GM12878 (cell line): ENCODE measurements at regions not wholly inside any gene's neighbourhood (a gene's known extent, or its start where the extent isn't known, plus 50 kb on each side); places are given as distances from the start of the nearest gene placed in this dataset.

ENCODE experiments used
- ATAC-seq: fragments of 200-7000 bp; cut with Tn5 transposase; 3 replicates; pipeline ENCODE4 v1.9.1; 2020; ENCODE audit warnings: mild to moderate bottlenecking, moderate library complexity
- BruUV-seq: library from RNA; stranded (reverse); fragments of 400-500 nt; replicated peaks from 2 replicates; lab custom pipeline; 2021; lab: Mats Ljungman, UMichigan
- CTCF ChIA-PET: fragments of 300-600 bp; sonication (Branson Sonifier 250); formaldehyde crosslinking; extraction: SDS; loops from one replicate; lab custom pipeline; 2021; ENCODE audit warnings: inconsistent platforms; lab: Yijun Ruan, JAX
- POLR2A ChIA-PET: fragments of 350-600 bp; formaldehyde crosslinking; extraction: SDS; loops from one replicate; lab custom pipeline; 2021; ENCODE audit warnings: inconsistent platforms; lab: Charles Lee
- RAD21 ChIA-PET: fragments of 300-600 bp; sonication (Branson Sonifier 250); formaldehyde crosslinking; loops from one replicate; lab custom pipeline; 2023; ENCODE audit warnings: antibody characterized with exemption; ENCODE audit not compliant: unreplicated experiment; lab: Charles Lee
- SMC1A ChIA-PET: fragments of 300-600 bp; sonication (Branson Sonifier 250); formaldehyde crosslinking; loops from one replicate; lab custom pipeline; 2023; ENCODE audit not compliant: unreplicated experiment, uncharacterized antibody; lab: Charles Lee
- DNase-seq: peaks from one replicate; pipeline ENCODE4 v3.0.0-alpha.2; 2011; ENCODE audit warnings: low read depth, low spot score
- FAIRE-seq: peaks from 3 replicates; lab custom pipeline; 2011; peaks lifted over from hg19 to GRCh38; lab: Jason Lieb, UNC
- H2AFZ ChIP-seq: 2 replicates; pipeline ENCODE4 v1.6.0; 2011; ENCODE audit warnings: low read depth, low read length, control low read depth; ENCODE audit not compliant: control insufficient read depth
- H3K27ac ChIP-seq: 2 replicates; pipeline ENCODE4 v1.5.1; 2011; ENCODE audit warnings: control low read depth; ENCODE audit not compliant: control insufficient read depth, insufficient read depth
- H3K27me3 ChIP-seq, 2 experiments: replicated peaks in 1 of 2; 2 replicates each; pipeline versions ENCODE4 v1.6.0 to v1.6.1; 2011; ENCODE audit warnings: low read length in 1 of 2; ENCODE audit not compliant: control insufficient read depth in 2 of 2, insufficient read depth in 2 of 2
- H3K36me3 ChIP-seq, 2 experiments: 2 replicates each; pipeline ENCODE4 v1.5.1; 2011; ENCODE audit warnings: low read length in 1 of 2; ENCODE audit not compliant: control insufficient read depth in 2 of 2, insufficient read depth in 2 of 2
- H3K4me1 ChIP-seq: 2 replicates; pipeline ENCODE4 v1.6.1; 2011; ENCODE audit warnings: mild to moderate bottlenecking, low read length, moderate library complexity, mixed read lengths; ENCODE audit not compliant: control insufficient read depth, insufficient read depth
- H3K4me2 ChIP-seq: 2 replicates; pipeline ENCODE4 v1.6.0; 2011; ENCODE audit warnings: control low read depth; ENCODE audit not compliant: control insufficient read depth, insufficient read depth
- H3K4me3 ChIP-seq: fragments of 200-600 bp; sonication (generic); 2 replicates; pipeline ENCODE4 v1.5.1; 2016
- H3K79me2 ChIP-seq: 2 replicates; pipeline ENCODE4 v1.6.0; 2011; ENCODE audit warnings: low read length; ENCODE audit not compliant: control insufficient read depth, insufficient read depth
- H3K9ac ChIP-seq: 2 replicates; pipeline ENCODE4 v1.8.0; 2011; ENCODE audit warnings: low read length, control low read depth, mixed read lengths; ENCODE audit not compliant: control insufficient read depth, insufficient read depth
- H3K9me3 ChIP-seq: replicated peaks from 3 replicates; pipeline ENCODE4 v1.5.1; 2011; ENCODE audit warnings: mild to moderate bottlenecking, low read length; ENCODE audit not compliant: control insufficient read depth, insufficient read depth
- H4K20me1 ChIP-seq: 2 replicates; pipeline ENCODE4 v1.6.0; 2011; ENCODE audit not compliant: control insufficient read depth, insufficient read depth
- ASH2L ChIP-seq: fragments of 300-600, 200-600 bp; sonication (generic); IDR thresholded peaks from 2 replicates; pipeline ENCODE4 v1.6.1; 2017; ENCODE audit warnings: low read depth, mild to moderate bottlenecking, borderline replicate concordance
- ATF7 ChIP-seq: fragments of 450-650 bp; IDR thresholded peaks from 2 replicates; pipeline ENCODE4 v1.6.1; 2016; ENCODE audit warnings: low read depth, mild to moderate bottlenecking
- BACH1 ChIP-seq: fragments of 450-650 bp; IDR thresholded peaks from 2 replicates; pipeline ENCODE4 v1.6.1; 2017; ENCODE audit warnings: mild to moderate bottlenecking, borderline replicate concordance
- CBX5 ChIP-seq: sonication (generic); IDR thresholded peaks from 2 replicates; pipeline ENCODE4 v1.6.1; 2016; ENCODE audit warnings: low read depth, moderate library complexity, mild to moderate bottlenecking, inconsistent platforms
- CHD4 ChIP-seq: fragments of 200-600 bp; sonication (generic); IDR thresholded peaks from 2 replicates; pipeline ENCODE4 v1.6.1; 2016; ENCODE audit warnings: mild to moderate bottlenecking
- DPF2 ChIP-seq: fragments of 450-650 bp; IDR thresholded peaks from 2 replicates; pipeline ENCODE4 v1.6.1; 2017; ENCODE audit warnings: mild to moderate bottlenecking
- NR2C1 ChIP-seq: fragments of 450-650 bp; IDR thresholded peaks from 2 replicates; pipeline ENCODE4 v1.6.1; 2017; ENCODE audit warnings: antibody characterized with exemption, mild to moderate bottlenecking, moderate library complexity
- NR2F1 ChIP-seq: fragments of 450-650 bp; conservative IDR thresholded peaks from 2 replicates; pipeline ENCODE4 v1.6.1; 2017; ENCODE audit warnings: mild to moderate bottlenecking
- RAD51 ChIP-seq: fragments of 450-650 bp; IDR thresholded peaks from 2 replicates; pipeline ENCODE4 v1.6.1; 2016; ENCODE audit warnings: moderate library complexity, mild to moderate bottlenecking, inconsistent platforms
- ZBTB40 ChIP-seq: fragments of 450-650 bp; IDR thresholded peaks from 2 replicates; pipeline ENCODE4 v1.6.1; 2016; ENCODE audit warnings: mild to moderate bottlenecking, moderate library complexity, borderline replicate concordance
- ZSCAN29 ChIP-seq: fragments of 450-650 bp; IDR thresholded peaks from 2 replicates; pipeline ENCODE4 v1.6.1; 2017; ENCODE audit warnings: mild to moderate bottlenecking, moderate library complexity
- ZZZ3 ChIP-seq: IDR thresholded peaks from 2 replicates; pipeline ENCODE4 v1.6.1; 2011; ENCODE audit warnings: low read depth; ENCODE audit not compliant: control insufficient read depth, insufficient read length
- WGBS: methylation state at CpG from one replicate; pipeline ENCODE4 v1.1.6; 2016; ENCODE audit warnings: low lambda C conversion rate; ENCODE audit not compliant: insufficient replicate concordance, insufficient coverage; ENCODE audit errors: missing lambda C conversion rate; 5-methylcytosine and 5-hydroxymethylcytosine counted together
- in situ Hi-C: fragments of 300-500 bp; cut with MboI; formaldehyde crosslinking; loops from 9 replicates; pipeline ENCODE4 v1.14.3; 2018; ENCODE audit warnings: mixed read lengths
- intact Hi-C: fragments of 100-400 bp; cut with micrococcal nuclease; formaldehyde crosslinking; loops from one replicate; pipeline ENCODE4 v1.14.2; 2022; ENCODE audit not compliant: unreplicated experiment
- TF ChIP-seq, protein P1 (sequence below): fragments of 450-650 bp; IDR thresholded peaks from 2 replicates; pipeline ENCODE4 v1.6.1; 2016; ENCODE audit warnings: mild to moderate bottlenecking

DNA sequence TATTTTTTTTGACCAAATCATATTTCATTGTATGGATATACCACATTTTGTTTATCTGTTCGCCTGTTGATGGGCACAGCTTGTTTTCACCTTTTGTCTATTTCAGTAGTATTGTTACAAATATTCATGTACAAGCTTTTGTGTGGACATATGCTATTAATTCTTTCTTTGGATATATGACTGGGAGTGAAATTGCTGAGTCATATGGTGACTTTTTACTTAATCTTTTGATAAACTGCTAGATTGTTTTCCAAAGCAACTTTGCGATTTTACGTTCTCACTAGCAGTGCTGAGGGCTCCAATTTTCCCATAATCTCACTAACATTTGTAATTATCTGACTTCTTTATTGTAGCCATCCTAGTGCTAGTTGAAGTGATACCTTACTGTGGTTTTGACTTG lies 112.4 kb downstream of the CD8B2 start:
- Histone ChIP-seq H4K20me1 (no peaks in the 10 kb centered on the region), H3K9me3 (no peaks in the 10 kb centered on the region), H3K79me2 (no peaks in the 10 kb centered on the region), H3K27me3 (no peaks in the 10 kb centered on the region), H2AFZ (no peak overlapping the region), H3K9ac (no peak overlapping the region), H3K4me3 (no peak overlapping the region), H3K4me1 (no peaks in the 10 kb centered on the region), H3K36me3 (no peaks in the 10 kb centered on the region), H3K4me2 (no peak overlapping the region), H3K27ac (no peak overlapping the region)
- ChIA-PET SMC1A (no interaction called here), POLR2A (no interaction called here), RAD21 (no interaction called here), CTCF (no interaction called here)
- 57% methylated on average over 3 of the region's 3 CpGs for WGBS
- FAIRE-seq (no peak), ATAC-seq (no peak), DNase-seq (no peak)
- in situ Hi-C loops (no loop called here), intact Hi-C loops (no loop called here)
- TF ChIP-seq ZSCAN29 (no peak), NR2C1 (no peak)
- BruUV-seq: no TSS peak

- WGBS: 2% methylated on average over 4 of the region's 4 CpGs
- no TSS peak for BruUV-seq
- H3K27ac ChIP-seq: no peak overlapping the region
- ATAC-seq: no peak
- intact Hi-C loops (no loop called here), in situ Hi-C loops (no loop called here)
- ChIA-PET SMC1A (no interaction called here), RAD21 (no interaction called here), CTCF (no interaction called here), POLR2A (no interaction called here)
- no peaks in the 10 kb centered on the region for H3K79me2 ChIP-seq
- no peaks in the 10 kb centered on the region for H3K36me3 ChIP-seq
- no peaks in the 10 kb centered on the region for H3K9me3 ChIP-seq
- no peak overlapping the region for H2AFZ ChIP-seq
- H3K9ac ChIP-seq: no peak overlapping the region
- no peak for TF ChIP-seq RAD51
- no peak for TF ChIP-seq NR2F1
- no peak for TF ChIP-seq CBX5
- TF ChIP-seq ZBTB40: no peak
- TF ChIP-seq ATF7: no peak
- TF ChIP-seq CHD4: no peak
- no peak for TF ChIP-seq BACH1
- TF ChIP-seq ASH2L: no peak
- no peak for TF ChIP-seq ZZZ3
- TF ChIP-seq, protein P1, sequence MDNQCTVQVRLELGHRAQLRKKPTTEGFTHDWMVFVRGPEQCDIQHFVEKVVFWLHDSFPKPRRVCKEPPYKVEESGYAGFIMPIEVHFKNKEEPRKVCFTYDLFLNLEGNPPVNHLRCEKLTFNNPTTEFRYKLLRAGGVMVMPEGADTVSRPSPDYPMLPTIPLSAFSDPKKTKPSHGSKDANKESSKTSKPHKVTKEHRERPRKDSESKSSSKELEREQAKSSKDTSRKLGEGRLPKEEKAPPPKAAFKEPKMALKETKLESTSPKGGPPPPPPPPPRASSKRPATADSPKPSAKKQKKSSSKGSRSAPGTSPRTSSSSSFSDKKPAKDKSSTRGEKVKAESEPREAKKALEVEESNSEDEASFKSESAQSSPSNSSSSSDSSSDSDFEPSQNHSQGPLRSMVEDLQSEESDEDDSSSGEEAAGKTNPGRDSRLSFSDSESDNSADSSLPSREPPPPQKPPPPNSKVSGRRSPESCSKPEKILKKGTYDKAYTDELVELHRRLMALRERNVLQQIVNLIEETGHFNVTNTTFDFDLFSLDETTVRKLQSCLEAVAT: no peak
- TF ChIP-seq DPF2: no peak
- H3K4me2 ChIP-seq: no peak overlapping the region
- no peaks in the 10 kb centered on the region for H3K4me1 ChIP-seq
- no peaks in the 10 kb centered on the region for H3K27me3 ChIP-seq
- FAIRE-seq: no peak
- H4K20me1 ChIP-seq: no peaks in the 10 kb centered on the region
- H3K4me3 ChIP-seq: no peak overlapping the region
- no peak for DNase-seq
Observed at GRCh38 chr2:106602042-106602441, 114.9 kb downstream of the CD8B2 start.
